HFFc6 (cell line): ENCODE measurements at regions not wholly inside any gene's neighbourhood (a gene's known extent, or its start where the extent isn't known, plus 50 kb on each side); places are given as distances from the start of the nearest gene placed in this dataset.

Experiments used
- DNase-seq: peaks from one replicate; pipeline ENCODE4 v3.0.0-alpha.2; 2018
- H3K27ac Mint-ChIP-seq: 2 replicates; pipeline ENCODE4 v1.8.0; 2020; ENCODE audit warnings: mild to moderate bottlenecking, mixed read lengths
- H3K27me3 Mint-ChIP-seq: 2 replicates; pipeline ENCODE4 v1.8.0; 2021; ENCODE audit warnings: mild to moderate bottlenecking, moderate library complexity, mixed read lengths; ENCODE audit not compliant: insufficient read depth
- H3K36me3 Mint-ChIP-seq: 2 replicates; pipeline ENCODE4 v1.8.0; 2021; ENCODE audit warnings: low read depth, mixed read lengths
- H3K4me1 Mint-ChIP-seq: 2 replicates; pipeline ENCODE4 v1.8.0; 2020; ENCODE audit warnings: low read depth, mixed read lengths
- H3K4me3 Mint-ChIP-seq: 2 replicates; pipeline ENCODE4 v1.8.0; 2020; ENCODE audit warnings: mild to moderate bottlenecking, moderate library complexity, mixed read lengths
- H3K9me3 Mint-ChIP-seq: 2 replicates; pipeline ENCODE4 v1.8.0; 2020; ENCODE audit warnings: mild to moderate bottlenecking, mixed read lengths
- TF ChIP-seq, protein P1 (sequence below): fragments of 200-600 bp; sonication (generic); IDR thresholded peaks from 2 replicates; pipeline ENCODE4 v1.5.0; 2021; ENCODE audit warnings: antibody characterized with exemption, mild to moderate bottlenecking

- H3K36me3 Mint-ChIP-seq = 0 out of 2 replicates have a peak, but pooled peaks cover 4% of the 10 kb centered on the region
- H3K9me3 Mint-ChIP-seq = peaks cover 50% of the 10 kb centered on the region
- no peak overlapping the region for H3K4me3 Mint-ChIP-seq
- peaks cover 3% of the 10 kb centered on the region; the same call in 1 of the 2 replicates for H3K27me3 Mint-ChIP-seq
- TF ChIP-seq, protein P1, sequence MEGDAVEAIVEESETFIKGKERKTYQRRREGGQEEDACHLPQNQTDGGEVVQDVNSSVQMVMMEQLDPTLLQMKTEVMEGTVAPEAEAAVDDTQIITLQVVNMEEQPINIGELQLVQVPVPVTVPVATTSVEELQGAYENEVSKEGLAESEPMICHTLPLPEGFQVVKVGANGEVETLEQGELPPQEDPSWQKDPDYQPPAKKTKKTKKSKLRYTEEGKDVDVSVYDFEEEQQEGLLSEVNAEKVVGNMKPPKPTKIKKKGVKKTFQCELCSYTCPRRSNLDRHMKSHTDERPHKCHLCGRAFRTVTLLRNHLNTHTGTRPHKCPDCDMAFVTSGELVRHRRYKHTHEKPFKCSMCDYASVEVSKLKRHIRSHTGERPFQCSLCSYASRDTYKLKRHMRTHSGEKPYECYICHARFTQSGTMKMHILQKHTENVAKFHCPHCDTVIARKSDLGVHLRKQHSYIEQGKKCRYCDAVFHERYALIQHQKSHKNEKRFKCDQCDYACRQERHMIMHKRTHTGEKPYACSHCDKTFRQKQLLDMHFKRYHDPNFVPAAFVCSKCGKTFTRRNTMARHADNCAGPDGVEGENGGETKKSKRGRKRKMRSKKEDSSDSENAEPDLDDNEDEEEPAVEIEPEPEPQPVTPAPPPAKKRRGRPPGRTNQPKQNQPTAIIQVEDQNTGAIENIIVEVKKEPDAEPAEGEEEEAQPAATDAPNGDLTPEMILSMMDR = no peak
- no peak overlapping the region for H3K27ac Mint-ChIP-seq
- no peak for DNase-seq
- no peaks in the 10 kb centered on the region for H3K4me1 Mint-ChIP-seq
These were observed 168.9 kb upstream of the PDE10A start for GRCh38 chr6:165831812-165832510.

DNA sequence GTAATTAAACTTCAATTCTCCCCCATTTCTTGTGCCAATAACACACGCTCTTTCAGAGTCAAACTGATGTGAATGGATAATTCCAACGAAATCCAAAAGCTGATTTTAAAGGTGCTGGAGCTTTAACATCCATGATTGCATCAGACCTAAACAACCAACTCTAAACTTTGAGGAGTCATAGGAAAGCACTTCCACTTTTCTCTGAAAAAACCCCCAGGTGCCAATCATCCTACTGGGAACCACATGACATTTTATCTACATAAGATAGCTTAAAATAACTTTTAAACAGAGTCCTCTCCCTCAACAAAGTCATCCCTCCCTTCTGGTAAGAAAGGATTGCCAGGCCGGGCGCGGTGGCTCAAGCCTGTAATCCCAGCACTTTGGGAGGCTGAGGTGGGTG is 167.7 kb upstream of the PDE10A start:
- DNase-seq = no peak
- Mint-ChIP-seq H3K9me3 (peaks cover 51% of the 10 kb centered on the region), H3K36me3 (0 out of 2 replicates have a peak, but pooled peaks cover 4% of the 10 kb centered on the region), H3K4me3 (no peak overlapping the region), H3K4me1 (no peaks in the 10 kb centered on the region), H3K27me3 (peaks cover 3% of the 10 kb centered on the region; the same call in 1 of the 2 replicates), H3K27ac (no peak overlapping the region)
- TF ChIP-seq, protein P1 = no peak

GRCh38 chr6:165829376-165829775 is 166.3 kb upstream of the PDE10A start:
- Mint-ChIP-seq H3K4me1 (no peaks in the 10 kb centered on the region), H3K4me3 (no peak overlapping the region), H3K36me3 (0 out of 2 replicates have a peak, but pooled peaks cover 4% of the 10 kb centered on the region), H3K27ac (no peak overlapping the region), H3K27me3 (no peaks in the 10 kb centered on the region), H3K9me3 (peaks cover 47% of the 10 kb centered on the region)
- TF ChIP-seq, protein P1 = no peak
- no peak for DNase-seq

DNA sequence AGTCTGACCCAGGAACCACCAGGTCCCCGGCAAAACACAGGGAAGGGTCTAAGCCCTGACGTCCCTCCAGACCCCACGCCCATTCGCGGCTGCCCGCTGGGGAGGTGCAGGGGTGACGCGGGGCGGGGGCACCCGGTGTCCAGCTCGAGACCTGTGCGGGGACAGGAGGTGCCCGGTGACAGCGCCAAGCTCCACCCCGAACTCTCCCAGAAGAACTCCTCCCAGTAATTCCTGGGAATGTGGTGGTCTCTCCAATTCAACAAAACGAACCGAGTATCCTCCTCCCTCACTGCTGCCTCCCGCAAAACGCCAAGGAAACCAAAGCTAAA is 164.1 kb upstream of the PDE10A start:
- Mint-ChIP-seq H3K36me3 (0 out of 2 replicates have a peak, but pooled peaks cover 4% of the 10 kb centered on the region), H3K4me3 (no peak overlapping the region), H3K9me3 (peaks cover 44% of the 10 kb centered on the region), H3K27me3 (no peaks in the 10 kb centered on the region), H3K4me1 (no peaks in the 10 kb centered on the region), H3K27ac (no peak overlapping the region)
- no peak for DNase-seq
- TF ChIP-seq, protein P1 = no peak

GRCh38 chr6:165826487-165827189 is 163.6 kb upstream of the PDE10A start:
- 0 out of 2 replicates have a peak, but pooled peaks cover under 1% of the 10 kb centered on the region for H3K36me3 Mint-ChIP-seq

More at GRCh38 chr6:165826487-165827189, 163.6 kb upstream of the PDE10A start:
- Mint-ChIP-seq H3K27me3 (no peaks in the 10 kb centered on the region), H3K4me3 (no peak overlapping the region), H3K27ac (no peak overlapping the region), H3K4me1 (no peaks in the 10 kb centered on the region), H3K9me3 (peaks cover 41% of the 10 kb centered on the region)
- no peak for DNase-seq
- TF ChIP-seq, protein P1 = no peak
